ENCODE measurements at regions not wholly inside any gene's neighbourhood (a gene's known extent, or its start where the extent isn't known, plus 50 kb on each side); places are given as distances from the start of the nearest gene placed in this dataset.

- no peak for ATAC-seq
- H3K4me3 Mint-ChIP-seq, result no peak overlapping the region
These were observed 55.2 kb downstream of the IRX2 start for GRCh38 chr5:2696156-2696807.

More at GRCh38 chr5:2696156-2696807, 55.2 kb downstream of the IRX2 start:
- no peaks in the 10 kb centered on the region; the same call in 1 of the 3 replicates for H3K4me1 Mint-ChIP-seq
- Histone ChIP-seq H3K4me3 (no peak overlapping the region), H3F3A (replicated peaks; ENCODE audit: low read depth) (no peaks in the 10 kb centered on the region), H3K27ac (ENCODE audit: low read depth) (no peak overlapping the region), H4K20me1 (replicated peaks; ENCODE audit: insufficient read depth) (no peaks in the 10 kb centered on the region), H3K9me2 (ENCODE audit: insufficient read depth) (no peaks in the 10 kb centered on the region), H3K27me3 (ENCODE audit: insufficient read depth) (no peaks in the 10 kb centered on the region), H3K36me3 (ENCODE audit: insufficient read depth) (no peaks in the 10 kb centered on the region), H3K79me2 (replicated peaks; ENCODE audit: insufficient read depth) (no peaks in the 10 kb centered on the region), H3K4me1 (ENCODE audit: insufficient read depth) (no peaks in the 10 kb centered on the region), H3K4me2 (no peak overlapping the region), H2AFZ (no peak overlapping the region)
- H3K36me3 Mint-ChIP-seq (ENCODE audit: low read depth), result no peaks in the 10 kb centered on the region; the same call in 2 of the 3 replicates
- H3K27me3 Mint-ChIP-seq (ENCODE audit: insufficient read depth, low read depth, poor library complexity), result peaks cover 12% of the 10 kb centered on the region
- peaks cover 21% of the 10 kb centered on the region for H3K9me3 Mint-ChIP-seq
- H3K27ac Mint-ChIP-seq, result no peak overlapping the region
- no peak for DNase-seq (ENCODE audit: low spot score)
- no peak for TF ChIP-seq EZH2phosphoT487 (IDR thresholded peaks at IDR 0.05; ENCODE audit: unreplicated experiment)
- TF ChIP-seq NANOG (IDR thresholded peaks at IDR 0.05; ENCODE audit: borderline replicate concordance), result no peak
- TF ChIP-seq, protein P1, sequence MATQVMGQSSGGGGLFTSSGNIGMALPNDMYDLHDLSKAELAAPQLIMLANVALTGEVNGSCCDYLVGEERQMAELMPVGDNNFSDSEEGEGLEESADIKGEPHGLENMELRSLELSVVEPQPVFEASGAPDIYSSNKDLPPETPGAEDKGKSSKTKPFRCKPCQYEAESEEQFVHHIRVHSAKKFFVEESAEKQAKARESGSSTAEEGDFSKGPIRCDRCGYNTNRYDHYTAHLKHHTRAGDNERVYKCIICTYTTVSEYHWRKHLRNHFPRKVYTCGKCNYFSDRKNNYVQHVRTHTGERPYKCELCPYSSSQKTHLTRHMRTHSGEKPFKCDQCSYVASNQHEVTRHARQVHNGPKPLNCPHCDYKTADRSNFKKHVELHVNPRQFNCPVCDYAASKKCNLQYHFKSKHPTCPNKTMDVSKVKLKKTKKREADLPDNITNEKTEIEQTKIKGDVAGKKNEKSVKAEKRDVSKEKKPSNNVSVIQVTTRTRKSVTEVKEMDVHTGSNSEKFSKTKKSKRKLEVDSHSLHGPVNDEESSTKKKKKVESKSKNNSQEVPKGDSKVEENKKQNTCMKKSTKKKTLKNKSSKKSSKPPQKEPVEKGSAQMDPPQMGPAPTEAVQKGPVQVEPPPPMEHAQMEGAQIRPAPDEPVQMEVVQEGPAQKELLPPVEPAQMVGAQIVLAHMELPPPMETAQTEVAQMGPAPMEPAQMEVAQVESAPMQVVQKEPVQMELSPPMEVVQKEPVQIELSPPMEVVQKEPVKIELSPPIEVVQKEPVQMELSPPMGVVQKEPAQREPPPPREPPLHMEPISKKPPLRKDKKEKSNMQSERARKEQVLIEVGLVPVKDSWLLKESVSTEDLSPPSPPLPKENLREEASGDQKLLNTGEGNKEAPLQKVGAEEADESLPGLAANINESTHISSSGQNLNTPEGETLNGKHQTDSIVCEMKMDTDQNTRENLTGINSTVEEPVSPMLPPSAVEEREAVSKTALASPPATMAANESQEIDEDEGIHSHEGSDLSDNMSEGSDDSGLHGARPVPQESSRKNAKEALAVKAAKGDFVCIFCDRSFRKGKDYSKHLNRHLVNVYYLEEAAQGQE (IDR thresholded peaks at IDR 0.05; ENCODE audit: unreplicated experiment), result no peak
- no peak for TF ChIP-seq ZNF114 (CRISPR knock-in tag; IDR thresholded peaks at IDR 0.05)
- no peak for TF ChIP-seq EZH2 (IDR thresholded peaks at IDR 0.05; ENCODE audit: low read depth, unreplicated experiment)
- no peak for TF ChIP-seq ZNF331 (CRISPR knock-in tag; IDR thresholded peaks at IDR 0.05; ENCODE audit: low read depth)
- TF ChIP-seq, protein P2, sequence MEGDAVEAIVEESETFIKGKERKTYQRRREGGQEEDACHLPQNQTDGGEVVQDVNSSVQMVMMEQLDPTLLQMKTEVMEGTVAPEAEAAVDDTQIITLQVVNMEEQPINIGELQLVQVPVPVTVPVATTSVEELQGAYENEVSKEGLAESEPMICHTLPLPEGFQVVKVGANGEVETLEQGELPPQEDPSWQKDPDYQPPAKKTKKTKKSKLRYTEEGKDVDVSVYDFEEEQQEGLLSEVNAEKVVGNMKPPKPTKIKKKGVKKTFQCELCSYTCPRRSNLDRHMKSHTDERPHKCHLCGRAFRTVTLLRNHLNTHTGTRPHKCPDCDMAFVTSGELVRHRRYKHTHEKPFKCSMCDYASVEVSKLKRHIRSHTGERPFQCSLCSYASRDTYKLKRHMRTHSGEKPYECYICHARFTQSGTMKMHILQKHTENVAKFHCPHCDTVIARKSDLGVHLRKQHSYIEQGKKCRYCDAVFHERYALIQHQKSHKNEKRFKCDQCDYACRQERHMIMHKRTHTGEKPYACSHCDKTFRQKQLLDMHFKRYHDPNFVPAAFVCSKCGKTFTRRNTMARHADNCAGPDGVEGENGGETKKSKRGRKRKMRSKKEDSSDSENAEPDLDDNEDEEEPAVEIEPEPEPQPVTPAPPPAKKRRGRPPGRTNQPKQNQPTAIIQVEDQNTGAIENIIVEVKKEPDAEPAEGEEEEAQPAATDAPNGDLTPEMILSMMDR (conservative IDR thresholded peaks at IDR 0.05; ENCODE audit: low read depth in 2 of 2), result no peak
- no peak for TF ChIP-seq ETS1 (IDR thresholded peaks at IDR 0.05)
- no peak for TF ChIP-seq ZNF462 (CRISPR knock-in tag; IDR thresholded peaks at IDR 0.05)
- no peak for TF ChIP-seq CREB1 (CRISPR knock-in tag; IDR thresholded peaks at IDR 0.05; ENCODE audit: low read depth)
- TF ChIP-seq STAT1 (IDR thresholded peaks at IDR 0.05; ENCODE audit: unreplicated experiment), result no peak
- TF ChIP-seq JUNB (IDR thresholded peaks at IDR 0.05; ENCODE audit: unreplicated experiment), result no peak
- no peak for TF ChIP-seq POLR2AphosphoS5 (IDR thresholded peaks at IDR 0.05; ENCODE audit: low read depth)

Measured in GM23338 (cell line).